H1 (cell line): ENCODE measurements at regions not wholly inside any gene's neighbourhood (a gene's known extent, or its start where the extent isn't known, plus 50 kb on each side); places are given as distances from the start of the nearest gene placed in this dataset.

Experiments used
- CTCF ChIA-PET: fragments of 300-600 bp; sonication (Branson Sonifier 250); formaldehyde crosslinking; loops from one replicate; lab custom pipeline; 2021; ENCODE audit not compliant: partially characterized antibody; lab: Charles Lee
- POLR2A ChIA-PET: fragments of 300-600 bp; sonication (Branson Sonifier 250); formaldehyde crosslinking; loops from one replicate; lab custom pipeline; 2021; ENCODE audit warnings: inconsistent platforms; ENCODE audit not compliant: partially characterized antibody; lab: Charles Lee
- DNase-seq, 2 experiments: peaks; one replicate each; pipeline versions ENCODE4 v3.0.0 to v3.0.0-alpha.2; 2010 to 2022; ENCODE audit warnings: low spot score in 2 of 2, low read depth in 1 of 2, mixed read lengths in 1 of 2
- FAIRE-seq: peaks from 2 replicates; lab custom pipeline; 2011; peaks lifted over from hg19 to GRCh38; lab: Jason Lieb, UNC
- H2AFZ ChIP-seq: 2 replicates; pipeline ENCODE4 v1.8.1; 2012; ENCODE audit warnings: low read length, inconsistent platforms
- H2AK5ac ChIP-seq: 2 replicates; pipeline ENCODE4 v1.6.1; 2013; ENCODE audit warnings: low read depth, low read length
- H2BK120ac ChIP-seq: replicated peaks from 2 replicates; pipeline ENCODE3; 2013; ENCODE audit warnings: low read depth, low read length, inconsistent platforms
- H2BK12ac ChIP-seq: 2 replicates; pipeline ENCODE4 v1.6.1; 2013; ENCODE audit warnings: low read depth, low read length
- H2BK15ac ChIP-seq: 2 replicates; pipeline ENCODE4 v1.6.1; 2013; ENCODE audit warnings: low read length
- H2BK20ac ChIP-seq: 2 replicates; pipeline ENCODE4 v1.6.1; 2013; ENCODE audit warnings: low read length
- H2BK5ac ChIP-seq: 2 replicates; pipeline ENCODE4 v1.6.1; 2013; ENCODE audit warnings: low read depth, low read length
- H3K14ac ChIP-seq: 2 replicates; pipeline ENCODE4 v1.6.1; 2013; ENCODE audit warnings: inconsistent platforms; ENCODE audit not compliant: insufficient read length
- H3K18ac ChIP-seq: 2 replicates; pipeline ENCODE4 v1.6.1; 2013; ENCODE audit warnings: low read length; ENCODE audit errors: extremely low read depth
- H3K23ac ChIP-seq: 2 replicates; pipeline ENCODE4 v1.6.1; 2013; ENCODE audit warnings: inconsistent platforms; ENCODE audit not compliant: insufficient read length
- H3K23me2 ChIP-seq: 2 replicates; pipeline ENCODE4 v1.6.1; 2013; ENCODE audit warnings: low read depth, low read length
- H3K27ac ChIP-seq: 2 replicates; pipeline ENCODE4 v1.6.1; 2011; ENCODE audit warnings: low read depth, low read length, inconsistent platforms
- H3K27me3 ChIP-seq, 4 experiments: replicated peaks in 1 of 4; 1 replicate in 1 of 4; 2 replicates in 3 of 4; pipeline versions ENCODE4 v1.6.1 to v1.8.1; 2011 to 2013; ENCODE audit warnings: low read length in 3 of 4, mild to moderate bottlenecking in 3 of 4, inconsistent platforms in 2 of 4, mixed read lengths in 2 of 4, moderate library complexity in 1 of 4; ENCODE audit not compliant: control insufficient read depth in 3 of 4, insufficient read depth in 3 of 4; ENCODE audit errors: extremely low read depth in 1 of 4
- H3K36me3 ChIP-seq, 4 experiments: 2 replicates each; pipeline versions ENCODE4 v1.6.1 to v1.8.1; 2011 to 2013; ENCODE audit warnings: mild to moderate bottlenecking in 4 of 4, low read length in 3 of 4, moderate library complexity in 2 of 4, control low read depth in 1 of 4, inconsistent platforms in 1 of 4; ENCODE audit not compliant: insufficient read depth in 4 of 4, control insufficient read depth in 2 of 4
- H3K4ac ChIP-seq: replicated peaks from 2 replicates; pipeline ENCODE3; 2013; ENCODE audit warnings: low read length, low read depth, mixed read lengths, inconsistent platforms; ENCODE audit not compliant: insufficient read length
- H3K4me1 ChIP-seq, 4 experiments: replicated peaks in 1 of 4; 1 replicate in 1 of 4; 2 replicates in 3 of 4; pipeline versions ENCODE4 v1.6.1 to v1.8.1; 2011 to 2013; ENCODE audit warnings: low read length in 3 of 4, inconsistent platforms in 2 of 4, mixed read lengths in 1 of 4; ENCODE audit not compliant: insufficient read depth in 4 of 4, control insufficient read depth in 3 of 4
- H3K4me2 ChIP-seq, 2 experiments: 2 replicates each; pipeline versions ENCODE4 v1.6.1 to v1.8.1; 2011 to 2013; ENCODE audit warnings: low read depth in 2 of 2, low read length in 2 of 2, control low read depth in 1 of 2, inconsistent platforms in 1 of 2, mild to moderate bottlenecking in 1 of 2; ENCODE audit not compliant: insufficient read depth in 1 of 2
- H3K4me3 ChIP-seq, 4 experiments: fragments of 200-600, 300-600 bp in 1 of 4; sonication (generic), shearing (Covaris generic), sonication (Bioruptor Twin) in 1 of 4; 2 replicates each; pipeline versions ENCODE4 v1.5.1 to v1.8.1; 2011 to 2016; ENCODE audit warnings: low read length in 4 of 4, low read depth in 3 of 4, control low read depth in 2 of 4, inconsistent platforms in 2 of 4, mild to moderate bottlenecking in 2 of 4, mixed read lengths in 1 of 4, moderate library complexity in 1 of 4; ENCODE audit not compliant: insufficient read depth in 2 of 4; ENCODE audit errors: extremely low read depth in 1 of 4
- H3K56ac ChIP-seq: replicated peaks from 2 replicates; pipeline ENCODE3; 2013; ENCODE audit warnings: low read depth, mild to moderate bottlenecking, mixed read lengths, low read length, inconsistent platforms; ENCODE audit not compliant: insufficient read length
- H3K79me1 ChIP-seq: 2 replicates; pipeline ENCODE4 v1.6.1; 2013; ENCODE audit warnings: low read depth, low read length, control low read depth
- H3K79me2 ChIP-seq, 2 experiments: 2 replicates each; pipeline versions ENCODE4 v1.6.1 to v1.8.1; 2012 to 2013; ENCODE audit warnings: low read length in 2 of 2, mild to moderate bottlenecking in 2 of 2, inconsistent platforms in 1 of 2; ENCODE audit not compliant: insufficient read depth in 2 of 2, control insufficient read depth in 1 of 2
- H3K9ac ChIP-seq, 4 experiments: replicated peaks in 1 of 4; 1 replicate in 1 of 4; 2 replicates in 3 of 4; pipeline versions ENCODE4 v1.6.1 to v1.8.1; 2011 to 2013; ENCODE audit warnings: low read depth in 3 of 4, low read length in 3 of 4, control low read depth in 2 of 4, mild to moderate bottlenecking in 2 of 4, moderate library complexity in 2 of 4, inconsistent platforms in 1 of 4; ENCODE audit errors: extremely low read depth in 1 of 4
- H3K9me3 ChIP-seq, 2 experiments: 2 replicates each; pipeline versions ENCODE4 v1.6.1 to v1.8.1; 2012 to 2013; ENCODE audit warnings: mild to moderate bottlenecking in 2 of 2, moderate library complexity in 2 of 2, control low read depth in 1 of 2, inconsistent platforms in 1 of 2, low read depth in 1 of 2, low read length in 1 of 2, mixed read lengths in 1 of 2; ENCODE audit not compliant: insufficient read depth in 2 of 2
- H4K20me1 ChIP-seq, 2 experiments: replicated peaks in 1 of 2; 2 replicates each; pipeline versions ENCODE3 to v1.8.1; 2011 to 2013; ENCODE audit warnings: inconsistent platforms in 2 of 2, low read length in 2 of 2, mild to moderate bottlenecking in 1 of 2; ENCODE audit not compliant: insufficient read depth in 2 of 2, control insufficient read depth in 1 of 2
- H4K5ac ChIP-seq: 2 replicates; pipeline ENCODE4 v1.6.1; 2013; ENCODE audit warnings: low read length, low read depth, mixed read lengths, inconsistent platforms; ENCODE audit not compliant: insufficient read length
- H4K8ac ChIP-seq: 2 replicates; pipeline ENCODE4 v1.8.0; 2013; ENCODE audit warnings: mild to moderate bottlenecking, moderate library complexity, low read length, inconsistent platforms; ENCODE audit not compliant: insufficient read depth; ENCODE audit errors: extremely low read depth
- H4K91ac ChIP-seq: replicated peaks from 2 replicates; pipeline ENCODE3; 2013; ENCODE audit warnings: low read length, mixed read lengths, inconsistent platforms; ENCODE audit not compliant: insufficient read length
- CEBPB ChIP-seq: IDR thresholded peaks from 2 replicates; pipeline ENCODE4 v1.6.1; 2012; ENCODE audit warnings: low read depth, low read length
- EP300 ChIP-seq, 2 experiments: IDR thresholded peaks; 1 replicate in 1 of 2; 2 replicates in 1 of 2; pipeline ENCODE4 v1.6.1; 2011 to 2012; ENCODE audit warnings: low read depth in 2 of 2, low read length in 2 of 2, mild to moderate bottlenecking in 2 of 2, borderline replicate concordance in 1 of 2, inconsistent platforms in 1 of 2, moderate library complexity in 1 of 2
- KDM1A ChIP-seq: fragments of 200-600, 300-600 bp; sonication (generic); IDR thresholded peaks from 2 replicates; pipeline ENCODE4 v1.7.1; 2016; ENCODE audit warnings: mild to moderate bottlenecking, low read length, borderline replicate concordance
- WGBS, 2 experiments: shearing (Covaris generic) in 1 of 2; methylation state at CpG; one replicate each; pipeline versions ENCODE4 v1.1.6 to v1.1.7; 2013 to 2015; ENCODE audit warnings: low lambda C conversion rate in 2 of 2, mixed read lengths in 2 of 2, inconsistent platforms in 1 of 2, low coverage in 1 of 2, missing lambda C conversion rate in 1 of 2; ENCODE audit not compliant: insufficient replicate concordance in 2 of 2, insufficient coverage in 1 of 2, insufficient read length in 1 of 2; ENCODE audit errors: extremely low coverage in 1 of 2, missing lambda C conversion rate in 1 of 2; 5-methylcytosine and 5-hydroxymethylcytosine counted together

- DNase-seq (no peak), FAIRE-seq (no peak)
- no peak overlapping the region for H2BK15ac ChIP-seq
- H3K4ac ChIP-seq: no peak overlapping the region
- no peak overlapping the region for H3K27ac ChIP-seq
- no peaks in the 10 kb centered on the region for H3K27me3 ChIP-seq
- no peak overlapping the region for H3K23ac ChIP-seq
- no peak overlapping the region for H3K4me3 ChIP-seq
- H2BK12ac ChIP-seq: no peak overlapping the region
- TF ChIP-seq EP300 (IDR thresholded peaks at IDR 0.05; ENCODE audit: borderline replicate concordance in 1 of 2, low read depth in 2 of 2, low read length in 2 of 2) (no peak), KDM1A (no peak), CEBPB (no peak)
- WGBS, 2 experiments: 82% methylated on average over 1 of the region's 1 CpG; no CpG with 5 or more reads in 1 of the 2 experiments
- H2BK20ac ChIP-seq: no peak overlapping the region
- no peak overlapping the region for H2AK5ac ChIP-seq
- H3K14ac ChIP-seq: no peak overlapping the region
- no peaks in the 10 kb centered on the region for H3K79me1 ChIP-seq
- ChIA-PET CTCF (interaction anchor here (0.6 to 1.3 kb wide), 3 partner anchors 16 to 128 kb away, joined by 3 to 5 read pairs (median 3); no protein-coding TSS in a partner anchor), POLR2A (no interaction called here)
- H3K56ac ChIP-seq: no peak overlapping the region
- H2BK5ac ChIP-seq: no peak overlapping the region
- H3K36me3 ChIP-seq: no peaks in the 10 kb centered on the region
- H3K4me1 ChIP-seq: peaks cover 0 to 3% (median 0%) of the 10 kb centered on the region in 4 experiments; a peak in 1 of 7 replicates
- no peak overlapping the region for H2BK120ac ChIP-seq
- H4K5ac ChIP-seq: no peak overlapping the region
- H3K4me2 ChIP-seq: no peak overlapping the region
- H2AFZ ChIP-seq: no peak overlapping the region
- no peaks in the 10 kb centered on the region for H3K9me3 ChIP-seq
- no peak overlapping the region for H4K8ac ChIP-seq
- H4K91ac ChIP-seq: no peak overlapping the region
- H3K23me2 ChIP-seq: no peaks in the 10 kb centered on the region
- no peaks in the 10 kb centered on the region for H3K79me2 ChIP-seq
- H4K20me1 ChIP-seq: no peaks in the 10 kb centered on the region
- H3K9ac ChIP-seq: no peak overlapping the region
- H3K18ac ChIP-seq: no peak overlapping the region
Measured at GRCh38 chr5:33315189-33315588, 125.6 kb upstream of the TARS1 start.
